Fibroblast of upper back skin (primary cell): ENCODE measurements at regions not wholly inside any gene's neighbourhood (a gene's known extent, or its start where the extent isn't known, plus 50 kb on each side); places are given as distances from the start of the nearest gene placed in this dataset.

Experiments
- DNase-seq: peaks from one replicate; pipeline ENCODE4 v3.0.0-alpha.2; 2013

DNA sequence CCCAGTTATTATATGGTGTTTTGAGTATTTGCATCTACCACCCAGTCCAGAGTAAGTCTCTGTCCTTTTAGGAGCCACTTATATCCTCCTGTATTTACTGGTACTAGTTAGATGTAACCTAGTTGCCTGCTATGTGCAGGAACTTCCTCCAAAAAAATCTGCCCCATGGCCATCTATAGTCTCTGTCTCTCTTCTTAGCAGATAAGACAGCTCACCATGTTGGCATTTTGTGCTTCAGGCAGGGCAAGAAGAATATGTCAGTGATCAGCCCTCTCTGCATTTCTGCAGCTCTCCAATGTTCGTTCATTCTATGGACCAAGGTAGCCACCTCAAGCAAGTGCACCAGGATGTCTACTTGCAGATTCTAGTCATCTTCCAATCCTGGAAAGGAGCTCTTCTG, 446.5 kb downstream of the TLE1 start:
- DNase-seq = no peak

DNA sequence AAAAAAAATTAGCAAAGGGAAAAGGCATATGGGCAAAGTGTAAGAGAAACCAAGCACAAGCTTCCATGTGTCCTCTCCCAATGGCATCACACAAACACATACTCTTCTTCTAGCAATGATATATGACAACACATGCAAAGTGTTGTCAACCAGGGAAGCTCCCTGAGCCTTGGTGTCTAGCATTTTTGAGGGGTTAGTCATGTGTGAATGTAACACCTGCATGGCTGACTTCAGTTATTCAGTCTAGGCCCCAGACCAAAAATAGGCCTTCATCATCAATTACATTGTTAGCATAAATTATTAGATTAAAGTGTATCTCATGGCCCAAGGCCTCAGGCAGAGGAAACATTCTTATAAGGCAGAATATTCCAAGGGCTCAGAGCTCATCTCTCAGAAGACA, 450.0 kb downstream of the TLE1 start:
- no peak for DNase-seq

DNA sequence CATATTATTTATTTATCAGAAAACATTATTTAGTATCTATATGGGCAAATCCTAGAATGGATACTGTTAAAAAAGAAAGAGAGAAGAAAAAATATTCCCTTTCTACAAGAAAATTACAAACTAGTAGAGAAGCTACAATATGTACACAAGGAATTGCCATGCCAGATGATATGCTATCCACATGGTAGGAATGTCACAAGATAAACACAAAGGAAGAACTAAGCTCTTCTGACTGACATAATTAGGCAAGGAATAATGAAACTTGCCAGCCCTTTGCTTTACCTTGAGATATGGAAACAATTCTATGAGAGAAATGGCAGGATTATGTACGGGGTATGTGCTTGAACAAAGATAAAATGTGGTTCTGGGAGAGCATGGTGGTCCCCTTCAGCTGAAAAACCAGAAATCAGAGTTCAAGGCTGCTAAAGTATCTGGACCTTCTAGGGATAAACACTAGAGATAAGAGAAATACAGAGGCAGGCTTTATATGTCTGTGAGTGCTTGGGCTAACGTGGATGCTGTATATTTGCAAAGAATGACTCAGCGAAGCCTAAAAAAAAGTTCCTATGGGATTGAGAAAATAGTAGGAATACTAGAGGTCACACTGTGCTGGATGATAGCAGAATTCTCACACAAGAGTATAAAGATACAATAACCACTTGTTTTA, 451.6 kb downstream of the TLE1 start:
- no peak for DNase-seq

DNA sequence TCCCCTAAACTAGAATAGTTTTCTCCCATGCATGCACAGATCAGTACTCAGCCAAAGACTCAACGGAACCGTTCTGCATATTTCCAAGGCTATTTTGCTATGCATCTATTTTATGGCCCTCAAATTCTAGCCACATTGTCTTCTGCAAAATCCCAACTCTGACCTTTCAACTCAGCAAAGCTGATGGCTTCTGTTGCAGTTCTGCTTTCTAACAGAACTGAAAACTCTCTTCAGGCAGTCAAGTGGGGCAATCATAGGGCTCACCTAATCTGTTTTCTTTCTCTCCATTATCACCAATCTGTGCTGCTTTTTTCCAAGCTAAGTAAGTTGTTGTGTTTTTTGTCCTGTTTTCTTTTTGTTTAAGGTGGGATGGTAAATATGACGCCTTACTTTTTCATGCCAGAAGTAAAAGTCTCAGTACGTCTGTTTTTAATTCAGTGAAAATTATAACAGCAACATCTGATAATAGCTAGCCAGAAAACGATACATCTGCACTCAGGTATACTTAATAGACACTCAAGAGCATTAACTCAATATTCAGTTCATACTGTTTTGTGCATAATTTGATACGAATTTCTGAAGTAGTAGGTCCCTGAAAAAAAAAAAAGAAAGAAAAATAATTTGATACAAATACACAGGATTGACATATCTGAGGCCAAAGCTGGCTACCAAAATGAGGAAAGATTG, 454.3 kb downstream of the TLE1 start:
- DNase-seq = no peak

DNA sequence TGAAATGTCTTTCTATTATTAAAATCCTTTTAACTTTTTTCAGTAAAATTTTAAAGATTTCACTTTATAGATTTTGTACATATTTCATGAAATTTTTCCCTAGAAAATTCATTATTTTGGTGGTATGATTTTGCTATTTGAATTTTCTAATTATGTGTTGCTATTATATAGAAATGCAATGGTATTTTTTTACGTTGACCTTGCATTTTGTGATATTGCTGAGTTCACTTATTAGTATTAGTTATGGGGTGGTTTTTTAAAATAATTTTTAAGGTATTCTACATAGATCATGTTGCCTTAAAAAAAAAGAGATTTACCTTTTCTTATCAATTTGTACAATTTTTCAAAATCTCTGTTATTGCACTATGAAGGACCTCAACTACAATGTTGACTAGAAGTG, 458.3 kb downstream of the TLE1 start:
- no peak for DNase-seq

DNA sequence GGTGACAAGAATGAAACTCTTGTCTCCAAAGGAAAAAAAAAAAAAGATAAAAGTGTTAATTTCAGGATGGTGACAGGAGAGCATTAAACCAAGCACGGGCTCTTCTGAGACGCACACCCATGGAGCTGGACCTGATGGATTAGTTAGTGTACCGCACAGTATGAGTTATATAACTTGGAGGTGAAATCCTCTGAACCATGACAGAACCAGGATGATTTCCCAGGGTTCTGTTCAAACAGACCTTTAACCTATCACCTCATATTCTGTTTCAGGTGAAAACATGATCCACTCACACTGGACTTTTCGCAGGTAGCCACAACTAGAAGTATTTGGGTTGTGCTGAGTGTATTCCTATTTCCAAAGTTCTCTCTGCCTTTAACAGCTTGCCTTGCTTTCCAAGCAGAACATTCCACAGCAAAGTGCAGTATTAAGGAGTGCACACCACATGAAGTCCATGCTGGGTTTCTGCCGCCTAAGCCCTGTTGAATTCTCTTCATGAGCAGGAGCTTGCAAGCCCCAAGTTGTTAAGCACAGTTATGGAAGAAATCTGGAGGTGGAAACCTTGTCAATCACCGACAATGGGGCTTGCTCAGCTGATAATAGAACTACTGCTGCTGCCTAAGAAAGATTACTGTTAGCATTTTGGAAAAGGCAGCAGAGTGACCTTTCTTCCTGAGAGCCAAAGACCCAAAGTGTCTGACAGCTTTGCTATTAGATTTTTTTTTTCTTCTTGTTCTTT, 461.7 kb downstream of the TLE1 start:
- no peak for DNase-seq

DNA sequence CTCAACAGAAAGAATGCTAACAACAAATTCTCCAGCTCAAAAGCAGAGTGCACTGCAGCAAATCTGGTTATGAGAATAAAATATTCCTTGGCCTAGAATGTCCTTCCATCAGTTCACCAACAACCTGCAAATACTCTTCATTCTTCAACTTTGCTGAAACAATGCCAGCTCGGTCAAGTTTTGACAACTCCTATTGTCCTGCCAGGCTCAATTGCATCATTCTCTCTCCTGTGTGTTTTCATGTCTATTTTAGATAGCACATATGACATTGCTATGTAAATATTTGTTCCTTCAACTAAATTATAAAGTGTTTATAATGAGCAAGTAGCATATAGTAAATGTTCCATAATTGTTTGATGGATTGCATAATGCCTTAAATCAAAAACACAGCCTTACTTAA, 463.8 kb downstream of the TLE1 start:
- DNase-seq = no peak

DNA sequence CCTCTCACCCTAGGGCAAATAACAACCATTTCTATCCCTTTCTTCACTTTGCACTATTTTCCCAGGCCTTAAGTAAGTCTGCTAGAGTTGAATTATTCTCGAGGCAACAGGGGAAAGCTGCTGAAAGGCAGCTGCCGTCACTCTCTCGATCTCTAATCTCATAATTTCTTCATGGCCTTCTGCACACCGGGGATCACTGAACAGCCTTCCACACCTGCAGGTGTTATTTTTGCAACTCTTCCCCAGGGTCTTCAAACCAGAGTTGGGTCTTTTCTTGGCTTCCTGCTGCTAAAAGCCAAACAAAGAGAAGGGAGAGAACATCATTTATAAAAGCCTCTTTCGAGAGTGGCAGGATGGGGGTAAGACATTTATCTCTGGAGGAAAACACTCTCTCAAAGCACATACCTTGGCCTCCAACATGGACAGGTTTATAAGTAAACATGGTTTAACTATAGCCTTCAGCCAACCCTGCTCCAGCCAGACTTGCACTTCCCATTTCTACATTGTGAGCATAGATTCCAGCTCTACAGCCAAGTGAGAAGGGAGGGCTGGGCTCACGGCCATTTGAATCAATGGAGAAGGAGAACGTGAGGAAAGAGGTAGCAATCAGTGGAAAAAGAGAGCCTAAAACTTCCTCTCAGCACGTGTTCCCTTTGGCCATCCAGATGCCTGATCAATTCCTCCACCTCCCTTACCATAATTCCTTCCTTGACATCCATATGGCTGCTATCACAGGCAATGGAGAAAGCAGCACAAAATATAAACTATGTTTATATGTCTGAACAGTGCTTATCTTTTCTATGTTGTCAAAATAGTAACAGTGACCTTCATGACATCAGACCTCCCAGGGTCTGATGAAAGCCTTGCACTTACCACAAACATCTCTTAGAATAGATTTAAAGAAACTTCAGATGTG, 464.9 kb downstream of the TLE1 start:
- no peak for DNase-seq

DNA sequence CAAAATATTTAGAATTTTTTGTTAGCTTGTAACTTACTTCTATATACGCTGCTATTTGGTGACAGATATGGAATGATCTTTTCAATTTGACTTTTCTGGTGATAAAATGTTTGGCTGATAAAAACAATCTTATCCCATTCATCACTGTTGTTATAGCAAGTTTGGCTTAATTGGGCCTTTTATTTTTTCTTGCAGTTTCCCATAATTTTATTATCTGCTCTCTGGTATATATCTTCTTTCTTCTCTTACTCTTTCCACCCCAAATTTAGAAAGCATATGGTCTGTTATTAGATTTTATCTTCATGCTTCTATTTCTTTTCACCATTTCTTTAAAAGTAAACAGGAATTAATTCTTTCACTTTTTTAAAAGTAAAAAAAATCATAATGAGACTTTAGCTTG, 474.4 kb downstream of the TLE1 start:
- DNase-seq = no peak

DNA sequence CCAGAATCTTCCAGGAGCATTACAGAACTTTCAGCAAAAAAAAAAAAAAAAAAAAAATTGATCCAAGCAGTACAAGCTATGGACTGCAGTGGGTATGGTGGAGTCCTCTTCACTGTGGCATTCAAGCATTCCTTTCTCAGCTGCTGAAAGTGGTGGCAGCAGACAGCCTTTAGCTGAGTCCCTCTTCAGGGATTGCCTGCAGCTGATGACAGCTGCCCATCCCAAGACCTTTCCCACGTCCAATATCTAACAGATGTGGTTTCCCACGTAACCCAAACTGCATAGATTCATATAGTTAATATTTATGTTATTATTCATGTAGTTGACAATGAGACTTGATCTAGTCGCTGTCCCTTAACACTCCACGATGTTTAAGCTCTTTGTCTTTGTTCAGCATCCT, 475.9 kb downstream of the TLE1 start:
- no peak for DNase-seq

DNA sequence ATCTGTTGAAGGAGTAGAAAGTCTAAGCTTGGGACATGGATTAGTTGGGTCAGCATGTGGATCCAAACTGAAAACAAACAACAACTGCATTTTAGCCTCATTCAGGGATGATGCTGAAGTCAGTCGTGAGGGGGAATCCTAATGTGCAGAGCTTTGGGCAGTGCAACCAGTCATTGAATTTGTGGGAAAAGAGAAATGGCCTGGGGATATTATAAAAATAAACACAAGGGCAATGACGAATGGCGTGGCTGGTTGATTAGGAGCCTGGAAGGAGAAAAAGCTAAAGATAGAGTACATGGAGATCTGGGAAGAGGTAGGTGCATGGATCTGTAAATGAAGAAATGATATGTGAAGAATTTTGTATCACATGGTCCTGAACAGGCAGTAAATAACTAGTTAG, 477.6 kb downstream of the TLE1 start:
- DNase-seq = no peak

DNA sequence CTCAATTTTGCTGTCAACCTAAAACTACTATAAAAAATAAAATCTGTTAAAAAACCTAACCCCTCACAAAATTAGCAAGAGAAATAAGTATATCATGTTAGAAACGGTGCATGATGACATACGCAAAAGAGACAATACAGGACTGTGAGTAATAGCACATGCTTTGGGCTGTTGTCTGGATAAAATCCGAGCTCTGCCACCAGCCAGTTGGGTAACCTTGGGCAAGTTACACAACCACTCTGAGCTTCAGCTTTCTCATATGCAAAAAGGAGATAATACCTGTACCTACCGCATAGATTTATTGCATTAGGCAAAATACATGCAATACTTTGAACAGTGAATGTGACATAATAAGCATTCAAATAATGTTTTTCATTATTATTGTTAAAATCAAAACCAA, 481.7 kb downstream of the TLE1 start:
- no peak for DNase-seq

DNA sequence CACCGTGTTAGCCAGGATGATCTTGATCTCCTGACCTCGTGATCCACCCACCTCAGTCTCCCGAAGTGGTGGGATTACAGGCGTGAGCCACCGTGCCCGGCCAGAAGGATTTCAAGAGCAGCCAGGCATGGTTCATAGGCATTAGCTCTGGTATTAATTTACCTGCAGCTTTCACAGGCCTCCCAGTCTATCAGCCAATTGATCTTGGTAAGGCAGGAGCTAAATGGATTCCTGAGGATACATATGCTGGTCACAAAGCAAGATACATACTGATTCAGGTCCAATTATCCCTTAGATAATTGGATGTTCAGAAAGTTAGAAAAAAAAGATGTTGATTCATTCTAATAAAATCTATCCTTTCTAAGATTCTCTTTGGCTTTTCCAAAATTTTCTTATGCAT, 487.1 kb downstream of the TLE1 start:
- no peak for DNase-seq

DNA sequence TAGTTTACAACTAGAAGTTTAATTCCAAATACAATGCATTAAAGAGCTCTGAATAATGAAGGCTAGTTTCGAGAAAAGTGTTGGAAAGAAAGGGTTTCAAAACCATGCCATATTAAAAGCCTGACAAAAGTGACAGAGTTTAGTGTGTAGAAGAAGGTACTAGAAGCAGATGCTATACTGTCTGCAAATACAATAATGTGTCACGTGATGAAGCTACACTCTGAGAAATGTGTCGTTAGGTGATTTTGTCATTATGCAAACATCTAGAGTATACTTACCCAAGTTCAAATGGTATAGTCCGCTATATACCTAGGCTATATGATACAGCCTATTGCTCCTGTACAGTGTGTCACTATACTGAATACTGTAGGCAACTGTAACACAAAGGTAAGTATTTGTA, 494.1 kb downstream of the TLE1 start:
- DNase-seq = no peak

DNA sequence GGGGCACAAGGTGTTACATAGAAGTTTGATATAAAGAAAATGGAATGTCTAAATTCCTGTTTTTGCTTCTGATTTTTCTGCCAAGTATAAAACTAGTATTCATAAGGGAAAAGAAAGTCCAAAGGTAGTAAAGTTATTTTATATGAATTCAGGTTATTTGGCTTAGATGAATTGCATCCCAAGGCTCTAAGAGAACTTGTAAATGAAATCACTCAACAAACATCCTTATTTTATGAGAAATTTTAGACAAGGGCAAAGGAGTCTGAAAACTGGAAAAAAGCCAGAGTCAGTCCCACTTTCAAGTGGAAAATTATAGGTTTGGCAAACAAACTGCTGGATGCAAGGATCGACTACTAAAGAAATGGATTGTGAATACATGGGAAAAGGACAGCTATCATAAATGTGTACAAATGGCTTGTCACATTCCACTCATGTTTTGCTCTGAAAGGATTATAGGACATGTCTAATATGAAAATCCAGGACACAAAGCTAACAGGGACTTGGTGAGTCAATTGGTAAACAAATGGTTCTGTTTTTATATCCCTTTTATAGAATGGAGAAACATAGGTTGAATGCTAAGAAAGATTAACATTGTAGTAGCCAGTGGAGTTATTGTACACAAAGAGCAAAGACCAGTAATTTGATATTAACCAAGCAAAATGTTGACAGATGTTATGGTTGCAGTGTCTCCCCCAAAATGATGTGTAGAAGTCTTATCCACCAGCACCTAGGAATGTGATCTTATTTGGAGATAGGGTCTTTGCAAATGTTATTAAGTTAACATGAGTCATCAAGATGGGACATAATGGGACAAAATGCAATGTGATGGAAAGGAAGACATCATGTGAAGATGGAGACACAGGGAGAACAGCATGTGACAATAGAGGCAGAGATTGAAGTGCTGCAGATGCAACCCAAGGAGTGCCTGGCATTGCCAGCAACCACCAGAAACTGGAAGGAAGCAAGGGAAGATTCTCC, 495.7 kb downstream of the TLE1 start:
- no peak for DNase-seq

DNA sequence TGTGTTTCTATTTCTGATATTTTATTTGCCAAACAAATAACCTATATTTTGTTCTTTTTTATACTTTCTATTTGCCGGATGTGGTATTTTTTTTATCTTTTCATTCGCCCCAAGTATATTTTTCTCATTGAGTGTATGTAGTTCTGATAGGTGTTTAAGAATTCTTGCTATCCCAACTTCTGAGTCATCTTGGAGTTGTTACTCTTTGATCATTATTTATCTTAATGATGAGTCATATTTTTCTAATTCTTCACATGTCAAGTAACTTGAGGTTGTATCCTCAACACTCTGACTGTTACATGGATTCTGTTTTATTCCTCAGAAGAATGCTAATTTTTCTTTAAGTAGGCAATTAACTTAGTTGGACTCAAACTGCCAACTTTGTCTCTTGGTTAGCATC, 498.1 kb downstream of the TLE1 start:
- no peak for DNase-seq

DNA sequence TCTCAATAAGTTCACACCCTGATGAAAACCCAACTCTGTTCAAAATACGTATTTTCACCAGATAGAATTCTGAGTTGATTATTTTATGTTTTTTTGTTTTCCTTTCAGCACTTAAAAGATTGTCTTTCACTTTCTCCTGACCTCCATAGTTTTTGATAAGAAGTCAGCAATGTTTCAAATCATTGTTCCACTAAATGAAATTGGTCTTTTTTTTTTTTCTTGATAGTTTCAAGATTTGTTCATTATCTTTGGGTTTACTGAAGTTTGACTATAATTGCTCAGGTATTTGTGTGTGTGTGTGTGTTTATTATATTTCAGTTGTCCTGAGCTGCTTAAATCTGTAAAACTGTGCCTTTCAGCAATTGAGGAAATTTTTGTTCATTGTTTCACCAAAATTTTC, 498.7 kb downstream of the TLE1 start:
- no peak for DNase-seq

DNA sequence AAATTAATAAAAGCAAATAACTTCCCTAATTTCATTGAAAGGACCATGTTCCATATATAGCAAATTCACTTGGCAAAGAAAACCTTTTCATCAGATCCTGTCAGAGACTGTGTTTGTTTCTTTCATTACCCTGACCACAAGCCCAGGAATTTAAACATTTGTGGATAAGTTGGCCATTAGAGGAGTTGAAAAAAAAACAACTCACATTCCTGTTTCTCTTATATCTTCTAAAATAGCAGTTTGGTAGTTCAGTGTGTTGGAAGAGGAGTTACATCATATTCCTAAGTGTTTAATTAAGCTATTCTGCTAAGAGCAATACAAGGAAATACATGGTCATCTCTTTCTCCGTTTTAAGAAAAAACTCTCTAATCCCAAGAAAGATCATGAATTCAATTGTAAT, 505.6 kb downstream of the TLE1 start:
- peak; percentile 78 for DNase-seq

DNA sequence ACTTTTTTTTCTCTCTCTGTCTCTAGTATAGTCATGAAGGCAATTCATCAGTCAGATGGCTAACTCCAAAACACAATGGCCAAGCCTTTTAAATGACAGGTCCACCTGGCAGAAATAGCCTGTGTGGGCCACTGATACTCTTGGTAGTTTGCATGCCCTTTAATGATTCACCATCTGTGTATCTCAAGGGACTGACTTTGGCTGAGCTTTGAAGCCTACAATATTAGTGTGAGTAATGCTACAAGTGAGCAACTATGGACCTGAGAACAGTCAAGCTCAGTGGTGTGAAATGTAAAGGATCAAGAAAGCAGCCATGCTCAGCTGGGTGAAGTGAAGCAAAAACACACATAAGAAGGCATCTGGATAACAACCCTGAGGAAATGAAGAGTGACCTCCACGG, 506.9 kb downstream of the TLE1 start:
- peak; percentile 74 for DNase-seq

DNA sequence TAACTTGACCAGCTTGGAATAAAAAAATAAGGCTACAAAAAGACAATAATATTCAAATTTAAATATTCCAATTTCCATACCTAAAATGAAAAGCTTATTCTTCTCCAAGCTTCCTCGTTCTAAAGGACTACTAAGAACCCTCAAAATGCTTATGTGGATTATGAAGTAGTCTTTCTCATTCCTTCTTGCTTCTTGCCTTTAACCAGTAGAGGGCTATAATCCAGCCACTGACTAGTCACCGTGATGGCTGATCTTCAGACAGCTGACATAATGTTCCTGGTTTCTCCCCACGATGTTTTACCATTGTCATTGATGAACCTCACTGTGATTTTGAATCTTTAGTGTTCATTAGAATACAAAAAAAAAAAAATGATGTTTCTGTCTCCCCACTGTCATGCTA, 515.3 kb downstream of the TLE1 start:
- DNase-seq = no peak

DNA sequence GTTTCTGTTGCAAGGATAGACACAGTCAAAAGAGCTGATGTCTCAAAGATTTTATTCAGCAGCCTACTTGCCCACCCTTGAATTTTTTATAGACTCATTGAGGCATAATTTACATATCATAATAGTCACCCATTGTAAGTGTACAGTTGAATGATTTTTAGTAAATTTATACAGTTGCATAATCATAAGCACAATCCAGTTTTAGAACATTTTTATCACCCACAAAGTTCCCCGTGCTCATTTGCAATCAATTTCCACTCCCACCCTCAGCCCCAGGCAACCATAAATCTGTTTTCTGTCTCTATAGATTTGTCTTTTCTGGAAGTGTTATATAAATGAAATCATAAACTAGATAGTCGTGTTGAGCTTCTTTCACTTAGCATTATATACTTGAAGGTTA, 517.7 kb downstream of the TLE1 start:
- no peak for DNase-seq

DNA sequence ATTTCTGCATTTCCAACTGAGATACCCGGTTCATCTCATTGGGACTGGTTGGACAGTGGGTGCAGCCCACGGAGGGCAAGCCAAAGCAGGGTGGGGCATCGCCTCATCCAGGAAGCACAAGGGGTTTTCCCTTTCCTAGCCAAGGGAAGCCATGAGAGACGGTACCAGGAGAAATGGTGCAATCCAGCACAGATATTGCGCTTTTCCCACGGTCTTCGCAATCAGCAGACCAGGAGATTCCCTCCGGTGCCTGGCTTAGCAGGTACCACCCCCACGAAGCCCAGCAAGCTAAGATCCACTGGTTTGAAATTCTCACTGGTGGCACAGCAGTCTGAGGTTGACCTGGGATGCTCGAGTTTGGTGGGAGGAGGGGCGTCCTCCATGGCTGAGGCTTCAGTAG, 527.0 kb downstream of the TLE1 start:
- no peak for DNase-seq
